Vagina (tissue), 2 donors: ENCODE measurements at regions not wholly inside any gene's neighbourhood (a gene's known extent, or its start where the extent isn't known, plus 50 kb on each side); places are given as distances from the start of the nearest gene placed in this dataset.

ENCODE experiments used
- POLR2AphosphoS5 ChIP-seq, 2 donors: sonication (generic); formaldehyde crosslinking; IDR thresholded peaks; one replicate each; pipeline ENCODE4 v1.9.0; 2017; ENCODE audit warnings: antibody characterized with exemption in 2 of 2, mild to moderate bottlenecking in 2 of 2, low read depth in 1 of 2; ENCODE audit not compliant: insufficient read depth in 1 of 2
- TF ChIP-seq, protein P1 (sequence below), 3 experiments: fragments of 450-650 bp in 2 of 3; fragments of 200-600 bp in 1 of 3; sonication (generic) in 1 of 3; IDR thresholded peaks; one replicate each; pipeline ENCODE4 v1.5.1; 2017 to 2019; ENCODE audit warnings: antibody characterized with exemption in 3 of 3, mild to moderate bottlenecking in 2 of 3, moderate library complexity in 2 of 3

DNA sequence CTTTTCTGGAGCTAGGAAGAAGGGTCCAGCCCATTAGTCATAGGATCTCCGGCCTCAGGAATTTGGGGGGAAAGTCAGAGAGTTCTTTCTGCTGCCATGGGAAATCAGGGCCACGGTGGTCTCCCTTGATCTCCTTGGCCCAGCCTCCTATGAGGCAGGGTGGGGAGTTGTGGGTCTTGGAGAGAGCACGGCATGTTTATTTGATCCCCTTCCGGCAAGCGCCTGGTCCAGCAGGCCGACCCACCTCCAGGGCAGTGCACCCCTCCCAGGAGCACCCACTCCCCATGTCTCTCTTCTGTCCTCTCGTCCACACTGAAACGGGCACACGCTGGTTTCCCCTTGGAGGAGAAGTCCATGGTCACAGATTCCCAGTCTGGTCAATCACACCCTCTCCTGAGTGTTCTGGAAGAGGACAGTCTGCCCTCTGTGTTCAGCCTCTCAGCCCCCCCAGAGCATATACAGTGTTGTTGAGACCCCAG is 464.6 kb upstream of the HS6ST1 start:
- TF ChIP-seq, protein P1, sequence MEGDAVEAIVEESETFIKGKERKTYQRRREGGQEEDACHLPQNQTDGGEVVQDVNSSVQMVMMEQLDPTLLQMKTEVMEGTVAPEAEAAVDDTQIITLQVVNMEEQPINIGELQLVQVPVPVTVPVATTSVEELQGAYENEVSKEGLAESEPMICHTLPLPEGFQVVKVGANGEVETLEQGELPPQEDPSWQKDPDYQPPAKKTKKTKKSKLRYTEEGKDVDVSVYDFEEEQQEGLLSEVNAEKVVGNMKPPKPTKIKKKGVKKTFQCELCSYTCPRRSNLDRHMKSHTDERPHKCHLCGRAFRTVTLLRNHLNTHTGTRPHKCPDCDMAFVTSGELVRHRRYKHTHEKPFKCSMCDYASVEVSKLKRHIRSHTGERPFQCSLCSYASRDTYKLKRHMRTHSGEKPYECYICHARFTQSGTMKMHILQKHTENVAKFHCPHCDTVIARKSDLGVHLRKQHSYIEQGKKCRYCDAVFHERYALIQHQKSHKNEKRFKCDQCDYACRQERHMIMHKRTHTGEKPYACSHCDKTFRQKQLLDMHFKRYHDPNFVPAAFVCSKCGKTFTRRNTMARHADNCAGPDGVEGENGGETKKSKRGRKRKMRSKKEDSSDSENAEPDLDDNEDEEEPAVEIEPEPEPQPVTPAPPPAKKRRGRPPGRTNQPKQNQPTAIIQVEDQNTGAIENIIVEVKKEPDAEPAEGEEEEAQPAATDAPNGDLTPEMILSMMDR (IDR thresholded peaks at IDR 0.05), result no peak
- no peak for TF ChIP-seq POLR2AphosphoS5 (IDR thresholded peaks at IDR 0.05; ENCODE audit: insufficient read depth in 1 of 2, low read depth in 1 of 2)
